Upper lobe of right lung (tissue), 1 donor: ENCODE measurements at regions not wholly inside any gene's neighbourhood (a gene's known extent, or its start where the extent isn't known, plus 50 kb on each side); places are given as distances from the start of the nearest gene placed in this dataset.
"Not testable (repeated sequence)": the region's sequence is repeated elsewhere in the genome, so short reads cannot be mapped to it uniquely, and the experiment has no call there.

Experiments
- ATAC-seq: fragments of 200-7000 bp; cut with Tn5 transposase; one replicate; pipeline ENCODE4 v1.9.1; 2020; ENCODE audit warnings: mild to moderate bottlenecking, moderate library complexity
- DNase-seq: peaks from one replicate; pipeline ENCODE4 v3.0.0-alpha.2; 2020
- H3K27ac ChIP-seq: fragments of 200-600 bp; one replicate; pipeline ENCODE4 v1.8.0; 2022
- H3K27me3 ChIP-seq: fragments of 200-600 bp; one replicate; pipeline ENCODE4 v1.8.0; 2022; ENCODE audit warnings: mild to moderate bottlenecking
- H3K36me3 ChIP-seq: fragments of 200-600 bp; one replicate; pipeline ENCODE4 v1.8.0; 2022
- H3K4me1 ChIP-seq: fragments of 200-600 bp; one replicate; pipeline ENCODE4 v1.8.0; 2022
- H3K4me3 ChIP-seq: fragments of 200-600 bp; one replicate; pipeline ENCODE4 v1.8.0; 2022; ENCODE audit warnings: mild to moderate bottlenecking
- H3K9me3 ChIP-seq: fragments of 200-600 bp; one replicate; pipeline ENCODE4 v1.8.0; 2022
- intact Hi-C: fragments of 100-400 bp; cut with DNase I; formaldehyde crosslinking; loops from one replicate; pipeline ENCODE4 v1.11.0; 2022
- TF ChIP-seq, protein P1 (sequence below): fragments of 200-600 bp; IDR thresholded peaks from one replicate; pipeline ENCODE4 v1.8.0; 2022; ENCODE audit warnings: antibody characterized with exemption
- donor health status: DM: no; HTN: yes; CAD: no; lungs with severe emphysema.

DNA sequence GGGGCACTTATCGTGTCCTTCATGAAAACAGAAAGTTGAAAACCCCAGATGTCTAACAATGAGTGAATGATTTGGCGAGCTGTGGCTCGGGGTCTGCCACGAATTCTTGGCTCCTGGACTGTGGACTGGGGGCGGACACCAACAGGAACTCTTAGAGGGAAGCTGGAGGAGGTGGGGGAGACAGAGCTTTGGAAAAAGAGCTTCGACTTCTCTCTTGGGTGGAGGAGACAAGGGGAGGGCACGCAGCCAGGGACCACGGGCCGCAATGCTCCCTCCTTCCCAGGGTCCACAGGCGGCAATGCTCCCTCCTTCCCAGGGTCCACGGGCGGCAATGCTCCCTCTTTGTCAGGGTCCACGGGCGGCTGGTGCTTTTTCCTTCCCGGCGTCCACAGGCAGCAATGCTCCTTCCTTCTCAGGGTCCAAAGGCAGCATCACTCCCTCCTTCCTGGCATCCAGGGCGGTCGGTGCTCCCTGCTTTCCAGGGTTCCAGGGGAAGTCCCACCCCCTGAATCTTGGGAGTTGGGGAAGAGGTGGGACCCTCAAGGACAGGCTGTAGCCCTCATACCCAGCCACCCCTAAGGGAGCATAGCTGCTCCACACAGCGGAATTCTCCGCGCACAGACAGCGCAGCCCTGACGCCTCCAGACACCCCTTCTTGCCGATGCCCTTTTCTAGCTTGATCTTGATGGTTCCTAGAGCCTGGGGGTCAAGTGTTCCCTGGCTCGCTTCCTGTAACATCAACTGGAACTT, 149.0 kb downstream of the LAT start:
- peaks cover 18% of the 10 kb centered on the region for H3K4me1 ChIP-seq
- H3K9me3 ChIP-seq, H3K27me3 ChIP-seq, H3K36me3 ChIP-seq, H3K4me3 ChIP-seq, DNase-seq, H3K27ac ChIP-seq, intact Hi-C loops, ATAC-seq: not testable (repeated sequence)

DNA sequence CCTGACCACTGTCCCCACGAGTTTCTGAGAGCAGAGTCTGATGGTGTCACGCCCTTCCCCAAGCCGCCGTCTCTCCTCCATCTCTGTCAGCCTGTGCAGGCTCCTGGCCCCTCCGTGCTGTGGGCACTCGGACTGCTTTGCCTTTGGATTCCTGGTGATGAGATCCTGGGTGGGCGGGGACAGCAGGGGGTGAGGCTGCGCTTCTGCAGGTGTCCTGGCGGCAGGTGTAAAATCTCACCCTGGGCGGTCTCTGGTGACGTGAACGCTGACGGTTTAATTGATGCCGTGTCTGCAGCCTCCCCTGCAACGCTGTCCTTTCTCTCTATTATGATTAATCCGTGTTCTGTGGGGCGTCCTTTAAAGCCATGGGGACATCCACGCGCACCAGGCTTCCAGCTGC, 148.0 kb downstream of the LAT start:
- not testable (repeated sequence) for ATAC-seq

DNA sequence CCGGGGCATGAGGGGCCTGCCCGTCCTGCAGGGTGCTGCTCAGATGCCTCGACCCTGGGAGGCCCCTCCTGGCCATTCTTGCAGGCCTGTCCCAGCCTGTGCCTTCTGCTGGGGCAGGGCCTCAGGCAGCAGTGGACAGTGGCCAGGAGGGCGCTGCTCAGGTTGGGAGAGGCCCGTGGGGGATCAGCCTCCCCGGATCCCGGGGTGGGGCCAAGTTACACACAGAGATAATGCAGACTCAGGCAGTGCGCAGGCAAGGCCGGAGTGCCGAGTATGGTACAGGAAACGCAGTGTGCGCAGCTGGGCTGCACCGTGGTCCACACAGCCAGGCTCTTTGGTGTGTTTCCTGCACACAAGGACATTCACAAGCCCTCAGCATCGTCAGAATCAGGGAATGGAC, 147.6 kb downstream of the LAT start:
- H3K9me3 ChIP-seq, ATAC-seq, H3K36me3 ChIP-seq, H3K27ac ChIP-seq, intact Hi-C loops, H3K27me3 ChIP-seq, H3K4me3 ChIP-seq: not testable (repeated sequence)
- DNase-seq, result peak; percentile 47
- peaks cover 18% of the 10 kb centered on the region for H3K4me1 ChIP-seq

More for the DNA sequence above, 148.0 kb downstream of the LAT start:
- H3K36me3 ChIP-seq, H3K4me3 ChIP-seq, H3K27me3 ChIP-seq, H3K27ac ChIP-seq, H3K9me3 ChIP-seq, intact Hi-C loops: not testable (repeated sequence)
- peak; percentile 41 for DNase-seq
- H3K4me1 ChIP-seq, result peaks cover 18% of the 10 kb centered on the region

DNA sequence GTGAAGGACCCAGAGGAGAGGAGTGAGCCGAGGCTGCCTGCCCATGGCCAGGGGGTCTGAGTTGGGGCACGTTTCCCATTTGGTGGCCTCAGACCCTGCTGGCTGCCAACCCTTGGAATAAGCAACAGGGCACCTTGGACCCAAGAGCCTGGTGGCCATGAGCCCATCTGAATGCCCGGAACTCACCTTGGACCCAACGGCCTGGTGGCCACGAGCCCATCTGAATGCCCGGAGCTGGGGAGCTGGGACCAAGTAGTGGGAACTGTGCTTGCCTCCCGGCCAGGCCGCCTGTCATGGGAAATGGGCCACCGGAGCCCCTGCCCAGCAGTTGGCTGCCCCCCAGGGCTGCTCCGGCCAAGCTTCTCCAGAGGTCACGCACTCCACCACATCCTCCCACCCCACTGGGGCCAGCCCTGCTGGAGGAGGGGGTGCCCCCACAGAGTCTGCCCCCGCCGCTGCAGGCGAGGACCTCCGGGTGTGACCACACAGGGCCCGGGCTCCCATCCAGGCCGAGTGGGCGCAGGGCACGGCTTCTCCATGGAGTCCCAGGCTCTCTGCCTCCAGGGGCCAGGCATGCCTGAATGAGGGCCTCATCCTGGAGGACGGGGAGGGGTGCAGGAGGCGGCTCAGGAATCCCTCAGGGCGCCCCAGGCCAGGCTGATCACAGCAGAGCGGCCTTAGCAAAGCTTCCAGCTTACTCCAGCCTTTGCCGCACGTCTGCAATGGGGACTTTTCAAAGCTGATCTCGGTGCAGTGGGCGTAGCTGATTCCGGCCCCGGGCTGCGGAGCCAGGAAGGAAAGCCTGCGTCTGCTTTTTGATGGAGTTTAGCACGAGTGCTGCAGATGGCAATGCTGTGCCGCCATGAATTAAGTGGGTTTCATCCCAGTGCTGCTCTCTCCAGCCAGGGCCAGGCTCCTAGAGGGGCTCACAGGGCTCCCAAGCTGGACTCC, 146.3 kb downstream of the LAT start:
- ATAC-seq, result peak; percentile 7

DNA sequence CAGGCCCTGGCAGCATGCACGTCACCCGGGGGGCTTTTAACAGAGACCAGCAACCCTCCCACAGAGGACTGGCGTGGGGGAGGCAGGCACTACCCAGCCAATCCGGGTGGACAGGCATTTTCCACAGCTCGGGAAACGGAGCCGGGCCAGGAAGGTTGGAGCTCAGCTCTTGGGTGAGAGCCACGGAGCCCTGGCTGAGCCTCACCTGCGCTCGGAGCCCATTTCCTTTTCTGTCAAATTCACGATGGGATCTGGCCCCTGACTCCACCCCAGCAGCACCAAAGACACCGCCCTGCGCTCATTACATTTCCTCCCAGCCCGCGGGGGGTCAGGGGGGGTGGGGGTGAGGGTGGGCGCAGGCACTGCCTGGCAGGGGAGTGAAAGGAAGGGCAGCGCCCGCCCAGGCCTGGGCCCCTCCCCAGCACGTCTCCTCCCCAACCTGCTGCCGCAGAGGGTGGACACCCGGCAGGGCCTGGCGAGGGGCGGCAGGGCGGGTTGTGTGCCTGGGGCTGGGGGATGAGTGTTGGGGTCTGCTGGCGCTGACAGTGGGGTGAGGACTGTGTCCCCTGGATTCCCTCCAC, 145.4 kb downstream of the LAT start:
- H3K9me3 ChIP-seq, H3K4me3 ChIP-seq, intact Hi-C loops, H3K36me3 ChIP-seq, ATAC-seq, H3K27me3 ChIP-seq: not testable (repeated sequence)
- peak; percentile 64 for DNase-seq
- Histone ChIP-seq H3K4me1 (peaks cover 18% of the 10 kb centered on the region), H3K27ac (peak overlapping the region; percentile 47)

More for the DNA sequence above, 146.3 kb downstream of the LAT start:
- Histone ChIP-seq H3K27ac (peak overlapping the region; percentile 51), H3K4me1 (peaks cover 18% of the 10 kb centered on the region)
- H3K36me3 ChIP-seq, H3K4me3 ChIP-seq, H3K27me3 ChIP-seq, H3K9me3 ChIP-seq, intact Hi-C loops: not testable (repeated sequence)
- DNase-seq, result peak; percentile 61

DNA sequence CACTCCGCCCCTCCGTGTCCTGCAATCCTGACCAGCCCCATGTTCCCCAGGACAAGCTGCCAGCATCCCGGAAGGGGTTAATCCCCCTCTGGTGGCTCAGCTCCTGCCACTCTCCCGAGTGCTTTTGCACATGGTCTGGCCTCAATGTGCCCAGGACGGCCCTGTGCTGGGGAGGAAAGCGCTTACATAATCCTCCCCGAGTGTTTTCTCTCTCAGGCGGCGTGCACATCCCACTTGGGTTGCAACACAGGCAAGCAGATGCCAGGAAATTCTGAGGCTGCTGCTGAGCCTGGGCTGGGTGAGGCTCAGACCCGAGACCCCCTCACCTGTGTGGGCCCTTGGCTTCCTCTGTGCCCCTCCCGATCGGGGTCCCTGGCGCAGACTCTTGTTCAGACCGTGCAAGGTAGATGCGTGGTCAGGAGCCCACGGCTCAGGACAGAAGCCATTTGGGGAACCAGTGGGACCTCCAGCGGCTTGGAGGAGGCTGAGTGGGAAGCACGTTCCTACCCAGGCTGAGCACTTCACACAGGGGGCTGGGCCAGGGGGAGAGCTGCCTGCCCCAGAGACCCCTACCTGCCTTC, 144.7 kb downstream of the LAT start:
- intact Hi-C loops, H3K36me3 ChIP-seq, H3K4me3 ChIP-seq, H3K9me3 ChIP-seq, H3K27me3 ChIP-seq: not testable (repeated sequence)
- DNase-seq (peak; percentile 74), ATAC-seq (peak; percentile 57)
- peak overlapping the region; percentile 47 for H3K27ac ChIP-seq
- peaks cover 18% of the 10 kb centered on the region for H3K4me1 ChIP-seq

DNA sequence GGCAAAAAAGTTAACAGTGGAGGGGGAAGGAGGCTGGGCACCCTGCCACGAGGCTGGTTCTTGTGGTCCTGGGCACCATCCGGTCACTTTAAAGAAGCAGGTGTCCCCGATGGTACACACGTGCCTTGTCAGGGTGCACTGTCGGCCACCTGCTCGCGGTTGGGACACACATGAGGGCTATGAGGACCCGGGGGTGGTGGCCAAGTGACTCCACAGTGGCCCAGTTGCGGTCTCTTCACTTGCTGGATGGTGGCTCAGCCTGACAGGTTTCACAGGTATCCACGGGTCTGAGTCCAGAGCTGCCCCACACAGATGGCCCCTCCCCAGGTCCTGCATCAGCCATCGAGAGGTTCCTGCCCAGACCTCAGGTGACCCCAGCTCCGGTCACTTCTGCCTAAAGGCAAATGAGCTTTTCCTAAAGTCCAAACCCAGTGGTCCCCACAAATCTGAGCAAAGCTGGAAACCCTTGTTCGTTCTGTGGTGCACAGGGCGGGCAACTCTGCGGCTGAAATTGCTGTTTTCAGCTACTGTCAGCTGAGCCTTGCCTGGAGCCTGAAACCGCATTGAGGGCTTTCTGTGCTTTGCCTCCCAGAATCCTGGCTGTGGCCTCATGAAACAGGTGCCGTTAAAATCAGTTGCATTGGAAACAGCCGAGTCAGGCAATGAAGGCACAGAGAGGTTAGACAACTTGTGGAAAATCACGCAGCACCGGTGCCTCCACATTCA, 144.0 kb downstream of the LAT start:
- H3K27ac ChIP-seq, H3K9me3 ChIP-seq, intact Hi-C loops, H3K36me3 ChIP-seq, H3K4me3 ChIP-seq, H3K27me3 ChIP-seq, ATAC-seq: not testable (repeated sequence)
- DNase-seq, result peak; percentile 29
- H3K4me1 ChIP-seq, result peaks cover 18% of the 10 kb centered on the region

DNA sequence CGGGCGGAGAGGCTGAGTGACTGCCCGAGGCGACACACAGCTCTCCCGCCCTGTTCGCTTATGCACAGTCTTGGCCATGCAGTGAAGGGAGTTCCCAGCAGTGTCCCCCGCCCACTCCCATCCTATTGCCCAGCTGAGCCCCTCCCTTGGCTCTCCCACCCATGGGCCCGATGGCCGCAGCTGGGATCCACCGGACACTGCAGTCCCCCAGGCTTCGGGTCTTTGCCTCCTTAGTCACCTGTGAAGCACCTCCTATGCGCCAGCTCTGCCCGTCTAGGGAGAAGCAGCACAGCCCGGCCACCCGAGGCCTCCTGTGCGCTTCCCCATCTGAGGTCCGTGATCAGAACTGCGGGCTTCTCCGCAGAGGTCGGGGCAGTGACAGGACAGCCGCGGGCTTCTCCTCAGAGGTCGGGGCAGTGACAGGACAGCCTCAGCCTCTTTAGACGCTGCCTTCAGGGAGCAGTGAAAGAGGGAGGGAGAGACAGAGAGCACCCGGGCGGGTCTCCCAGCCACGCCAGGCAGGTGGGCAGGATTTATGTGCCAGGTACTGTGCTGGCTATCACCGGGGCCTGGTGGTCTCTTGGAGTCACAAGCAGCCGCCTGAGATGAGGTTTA, 143.1 kb downstream of the LAT start:
- peaks cover 18% of the 10 kb centered on the region for H3K4me1 ChIP-seq
- H3K9me3 ChIP-seq, H3K27me3 ChIP-seq, H3K4me3 ChIP-seq, ATAC-seq, H3K36me3 ChIP-seq, H3K27ac ChIP-seq, intact Hi-C loops: not testable (repeated sequence)
- peak; percentile 58 for DNase-seq

DNA sequence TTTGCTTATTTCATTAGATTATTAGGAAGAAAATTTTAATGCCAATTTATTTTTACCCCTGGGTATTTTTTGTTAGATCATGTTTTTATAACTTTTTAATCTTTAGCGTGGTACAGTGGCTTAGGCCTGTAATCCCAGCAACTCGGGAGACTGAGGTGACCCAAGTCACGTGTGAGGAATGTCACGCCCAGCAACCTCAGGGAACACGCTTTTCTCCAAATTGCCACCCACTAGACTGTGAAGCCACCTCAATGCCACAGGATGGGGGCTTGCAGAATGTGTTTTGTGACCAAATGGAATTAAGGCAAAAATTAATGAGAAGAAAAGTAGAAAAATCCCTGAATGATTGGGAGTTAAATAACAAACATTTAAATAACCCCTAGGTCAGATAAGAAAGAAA, 141.8 kb downstream of the LAT start:
- Histone ChIP-seq H3K4me3 (no peak overlapping the region), H3K9me3 (no peaks in the 10 kb centered on the region), H3K27ac (peak overlapping the region; percentile 60), H3K4me1 (peaks cover 18% of the 10 kb centered on the region), H3K36me3 (no peaks in the 10 kb centered on the region), H3K27me3 (no peaks in the 10 kb centered on the region)
- TF ChIP-seq, protein P1, sequence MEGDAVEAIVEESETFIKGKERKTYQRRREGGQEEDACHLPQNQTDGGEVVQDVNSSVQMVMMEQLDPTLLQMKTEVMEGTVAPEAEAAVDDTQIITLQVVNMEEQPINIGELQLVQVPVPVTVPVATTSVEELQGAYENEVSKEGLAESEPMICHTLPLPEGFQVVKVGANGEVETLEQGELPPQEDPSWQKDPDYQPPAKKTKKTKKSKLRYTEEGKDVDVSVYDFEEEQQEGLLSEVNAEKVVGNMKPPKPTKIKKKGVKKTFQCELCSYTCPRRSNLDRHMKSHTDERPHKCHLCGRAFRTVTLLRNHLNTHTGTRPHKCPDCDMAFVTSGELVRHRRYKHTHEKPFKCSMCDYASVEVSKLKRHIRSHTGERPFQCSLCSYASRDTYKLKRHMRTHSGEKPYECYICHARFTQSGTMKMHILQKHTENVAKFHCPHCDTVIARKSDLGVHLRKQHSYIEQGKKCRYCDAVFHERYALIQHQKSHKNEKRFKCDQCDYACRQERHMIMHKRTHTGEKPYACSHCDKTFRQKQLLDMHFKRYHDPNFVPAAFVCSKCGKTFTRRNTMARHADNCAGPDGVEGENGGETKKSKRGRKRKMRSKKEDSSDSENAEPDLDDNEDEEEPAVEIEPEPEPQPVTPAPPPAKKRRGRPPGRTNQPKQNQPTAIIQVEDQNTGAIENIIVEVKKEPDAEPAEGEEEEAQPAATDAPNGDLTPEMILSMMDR, result no peak
- DNase-seq (peak; percentile 47), ATAC-seq (peak; percentile 14)
- intact Hi-C loops, result no loop called here
